ENCODE measurements at regions not wholly inside any gene's neighbourhood (a gene's known extent, or its start where the extent isn't known, plus 50 kb on each side); places are given as distances from the start of the nearest gene placed in this dataset.

DNA sequence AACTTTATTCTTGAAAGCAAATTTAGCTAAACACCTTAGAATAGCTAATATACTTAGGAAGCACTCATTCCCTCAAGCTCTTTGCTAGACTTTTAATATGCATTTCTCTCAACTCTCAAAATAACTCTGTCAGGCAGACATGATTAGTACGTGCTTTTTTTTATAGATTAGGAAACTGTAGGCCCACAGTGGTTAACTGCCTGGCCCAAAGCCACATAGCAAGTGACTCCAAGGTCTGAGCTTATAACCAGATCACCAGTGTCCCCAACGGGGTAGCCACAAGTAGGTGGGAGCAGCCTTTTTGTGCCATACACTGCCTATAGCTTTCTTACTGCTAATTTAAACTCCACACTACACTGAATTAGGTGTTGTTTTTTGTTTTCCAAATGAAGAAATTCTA, 576.8 kb downstream of the METTL4 start:
- TF ChIP-seq POLR2A (IDR thresholded peaks at IDR 0.05) = no peak
- TF ChIP-seq, protein P1, sequence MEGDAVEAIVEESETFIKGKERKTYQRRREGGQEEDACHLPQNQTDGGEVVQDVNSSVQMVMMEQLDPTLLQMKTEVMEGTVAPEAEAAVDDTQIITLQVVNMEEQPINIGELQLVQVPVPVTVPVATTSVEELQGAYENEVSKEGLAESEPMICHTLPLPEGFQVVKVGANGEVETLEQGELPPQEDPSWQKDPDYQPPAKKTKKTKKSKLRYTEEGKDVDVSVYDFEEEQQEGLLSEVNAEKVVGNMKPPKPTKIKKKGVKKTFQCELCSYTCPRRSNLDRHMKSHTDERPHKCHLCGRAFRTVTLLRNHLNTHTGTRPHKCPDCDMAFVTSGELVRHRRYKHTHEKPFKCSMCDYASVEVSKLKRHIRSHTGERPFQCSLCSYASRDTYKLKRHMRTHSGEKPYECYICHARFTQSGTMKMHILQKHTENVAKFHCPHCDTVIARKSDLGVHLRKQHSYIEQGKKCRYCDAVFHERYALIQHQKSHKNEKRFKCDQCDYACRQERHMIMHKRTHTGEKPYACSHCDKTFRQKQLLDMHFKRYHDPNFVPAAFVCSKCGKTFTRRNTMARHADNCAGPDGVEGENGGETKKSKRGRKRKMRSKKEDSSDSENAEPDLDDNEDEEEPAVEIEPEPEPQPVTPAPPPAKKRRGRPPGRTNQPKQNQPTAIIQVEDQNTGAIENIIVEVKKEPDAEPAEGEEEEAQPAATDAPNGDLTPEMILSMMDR (IDR thresholded peaks at IDR 0.05) = no peak

Data from right lobe of liver (tissue), 4 donors.